ENCODE measurements at regions not wholly inside any gene's neighbourhood (a gene's known extent, or its start where the extent isn't known, plus 50 kb on each side); places are given as distances from the start of the nearest gene placed in this dataset.

- intact Hi-C loops (cut with DNase I), result no loop called here
- Histone ChIP-seq H3K27ac (no peak overlapping the region), H3K27me3 (ENCODE audit: low read depth) (no peaks in the 10 kb centered on the region), H3K36me3 (no peaks in the 10 kb centered on the region), H3K4me1 (no peaks in the 10 kb centered on the region), H3K4me3 (no peak overlapping the region), H3K9me3 (no peaks in the 10 kb centered on the region)
- TF ChIP-seq CTCF (IDR thresholded peaks at IDR 0.05), result no peak
- no peak for ATAC-seq
- DNase-seq, result no peak
Measured at GRCh38 chr18:43662657-43663056, 385.4 kb upstream of the SYT4 start.

- Histone ChIP-seq H3K27ac (no peak overlapping the region), H3K9me3 (no peaks in the 10 kb centered on the region), H3K4me3 (no peak overlapping the region), H3K27me3 (ENCODE audit: low read depth) (no peaks in the 10 kb centered on the region), H3K36me3 (no peaks in the 10 kb centered on the region), H3K4me1 (no peaks in the 10 kb centered on the region)
- DNase-seq, result no peak
- TF ChIP-seq CTCF (IDR thresholded peaks at IDR 0.05), result no peak
- no peak for ATAC-seq
- intact Hi-C loops (cut with DNase I), result no loop called here
Measured at GRCh38 chr18:43663159-43663558, 385.9 kb upstream of the SYT4 start.

GRCh38 chr18:43664487-43665008 is 387.3 kb upstream of the SYT4 start:
- ATAC-seq (no peak), DNase-seq (no peak)
- no peaks in the 10 kb centered on the region for H3K9me3 ChIP-seq
- H3K4me1 ChIP-seq, result no peaks in the 10 kb centered on the region
- no peaks in the 10 kb centered on the region for H3K27me3 ChIP-seq (ENCODE audit: low read depth)
- H3K4me3 ChIP-seq, result no peak overlapping the region
- no peak overlapping the region for H3K27ac ChIP-seq
- TF ChIP-seq CTCF (IDR thresholded peaks at IDR 0.05), result no peak
- no peaks in the 10 kb centered on the region for H3K36me3 ChIP-seq
- intact Hi-C loops (cut with DNase I), result no loop called here

- intact Hi-C loops (cut with DNase I), result no loop called here
- Histone ChIP-seq H3K27ac (no peak overlapping the region), H3K4me1 (no peaks in the 10 kb centered on the region), H3K36me3 (no peaks in the 10 kb centered on the region), H3K27me3 (ENCODE audit: low read depth) (no peaks in the 10 kb centered on the region), H3K9me3 (no peaks in the 10 kb centered on the region), H3K4me3 (no peak overlapping the region)
- DNase-seq, result no peak
- TF ChIP-seq CTCF (IDR thresholded peaks at IDR 0.05), result no peak
- ATAC-seq, result no peak
Measured at GRCh38 chr18:43665105-43665788, 388.0 kb upstream of the SYT4 start.

GRCh38 chr18:43668866-43669265 is 391.6 kb upstream of the SYT4 start:
- no peaks in the 10 kb centered on the region for H3K9me3 ChIP-seq
- no peak for TF ChIP-seq CTCF (IDR thresholded peaks at IDR 0.05)
- no peaks in the 10 kb centered on the region for H3K36me3 ChIP-seq
- H3K27ac ChIP-seq, result no peak overlapping the region
- H3K4me3 ChIP-seq, result no peak overlapping the region
- ATAC-seq, result no peak
- intact Hi-C loops (cut with DNase I), result no loop called here
- no peaks in the 10 kb centered on the region for H3K4me1 ChIP-seq
- no peak for DNase-seq
- H3K27me3 ChIP-seq (ENCODE audit: low read depth), result no peaks in the 10 kb centered on the region

All from lower lobe of right lung (tissue), 2 donors.